HepG2 (cell line): ENCODE measurements at regions not wholly inside any gene's neighbourhood (a gene's known extent, or its start where the extent isn't known, plus 50 kb on each side); places are given as distances from the start of the nearest gene placed in this dataset.

ENCODE experiments used
- ATAC-seq: fragments of 200-7000 bp; cut with Tn5 transposase; 3 replicates; pipeline ENCODE4 v1.9.1; 2020; ENCODE audit warnings: mild to moderate bottlenecking, moderate library complexity
- BruUV-seq: library from RNA; stranded (reverse); fragments of 400-500 nt; replicated peaks from 2 replicates; lab custom pipeline; 2021; lab: Mats Ljungman, UMichigan
- CTCF ChIA-PET: fragments of 300-600 bp; formaldehyde crosslinking; extraction: SDS; loops from one replicate; lab custom pipeline; 2021; ENCODE audit warnings: low total read pairs, inconsistent platforms, low intra/inter-chr PET ratio; lab: Yijun Ruan, JAX
- POLR2A ChIA-PET: fragments of 350-600 bp; sonication (Branson Sonifier 250); formaldehyde crosslinking; loops from one replicate; lab custom pipeline; 2020; ENCODE audit warnings: antibody characterized with exemption, inconsistent platforms; lab: Yijun Ruan, JAX
- DNase-seq: peaks from one replicate; pipeline ENCODE4 v3.0.0-alpha.2; 2015; ENCODE audit warnings: low spot score
- FAIRE-seq: peaks from 3 replicates; lab custom pipeline; 2011; peaks lifted over from hg19 to GRCh38; lab: Jason Lieb, UNC
- H2AFZ ChIP-seq: one replicate; pipeline ENCODE4 v1.6.1; 2011; ENCODE audit warnings: low read length, inconsistent platforms
- H3K27ac ChIP-seq: fragments of 300-600 bp; 3 replicates; pipeline ENCODE4 v1.8.0; 2011; ENCODE audit warnings: mixed run types, mild to moderate bottlenecking, mixed read lengths, low read length, inconsistent platforms; ENCODE audit not compliant: insufficient read depth; ENCODE audit errors: extremely low read length
- H3K27me3 ChIP-seq, 2 experiments: fragments of 200-600 bp in 1 of 2; 2 replicates in 1 of 2; 3 replicates in 1 of 2; pipeline versions ENCODE4 v1.6.0 to v1.8.0; 2011; ENCODE audit warnings: low read length in 2 of 2, mild to moderate bottlenecking in 2 of 2, moderate library complexity in 2 of 2, inconsistent platforms in 1 of 2; ENCODE audit not compliant: insufficient read depth in 2 of 2, control insufficient read depth in 1 of 2
- H3K36me3 ChIP-seq, 2 experiments: fragments of 200-600 bp in 1 of 2; replicated peaks in 1 of 2; 2 replicates in 1 of 2; 3 replicates in 1 of 2; pipeline versions ENCODE4 v1.5.1 to v1.8.0; 2011; ENCODE audit warnings: low read length in 2 of 2, inconsistent platforms in 1 of 2; ENCODE audit not compliant: insufficient read depth in 2 of 2, control insufficient read depth in 1 of 2
- H3K4me1 ChIP-seq: 2 replicates; pipeline ENCODE4 v1.5.1; 2012; ENCODE audit warnings: low read length, inconsistent platforms; ENCODE audit not compliant: insufficient read depth
- H3K4me2 ChIP-seq: 2 replicates; pipeline ENCODE4 v1.6.0; 2011; ENCODE audit warnings: low read depth, low read length, inconsistent platforms
- H3K4me3 ChIP-seq, 3 experiments: fragments of 200-600 bp in 1 of 3; sonication (generic), shearing (Covaris generic) in 1 of 3; replicated peaks in 1 of 3; 2 replicates each; pipeline ENCODE4 v1.5.1; 2011 to 2016; ENCODE audit warnings: low read length in 3 of 3, inconsistent platforms in 2 of 3, low read depth in 2 of 3, mild to moderate bottlenecking in 2 of 3, control low read depth in 1 of 3, mixed read lengths in 1 of 3; ENCODE audit not compliant: insufficient read depth in 1 of 3
- H3K79me2 ChIP-seq: one replicate; pipeline ENCODE4 v1.6.1; 2011; ENCODE audit warnings: low read length, inconsistent platforms; ENCODE audit not compliant: insufficient read depth
- H3K9ac ChIP-seq: 2 replicates; pipeline ENCODE4 v1.6.0; 2011; ENCODE audit warnings: mild to moderate bottlenecking, low read depth, low read length, inconsistent platforms; ENCODE audit not compliant: insufficient read depth
- H3K9me3 ChIP-seq: 2 replicates; pipeline ENCODE4 v1.5.1; 2012; ENCODE audit warnings: mild to moderate bottlenecking, low read length
- H4K20me1 ChIP-seq: 2 replicates; pipeline ENCODE4 v1.6.0; 2011; ENCODE audit warnings: inconsistent platforms, mild to moderate bottlenecking, low read length, moderate library complexity; ENCODE audit not compliant: insufficient read depth
- DR1 ChIP-seq: sonication (generic); formaldehyde crosslinking; IDR thresholded peaks from 2 replicates; pipeline ENCODE4 v1.8.0; 2021; ENCODE audit warnings: mild to moderate bottlenecking, missing genetic modification reagents, inconsistent platforms
- GATA4 ChIP-seq: sonication (generic); IDR thresholded peaks from 2 replicates; pipeline ENCODE4 v1.6.1; 2016; ENCODE audit warnings: antibody characterized with exemption, low read depth, borderline replicate concordance
- GLI4 ChIP-seq: sonication (generic); formaldehyde crosslinking; IDR thresholded peaks from 2 replicates; pipeline ENCODE4 v1.5.1; 2020; ENCODE audit warnings: missing genetic modification reagents, mild to moderate bottlenecking, moderate library complexity, borderline replicate concordance
- HNRNPL ChIP-seq: fragments of 200-400 bp; formaldehyde crosslinking; IDR thresholded peaks from 2 replicates; pipeline ENCODE4 v1.6.1; 2017; ENCODE audit warnings: mild to moderate bottlenecking, low read depth, low read length
- KMT2B ChIP-seq: IDR thresholded peaks from 2 replicates; pipeline ENCODE4 v1.6.1; 2016; ENCODE audit warnings: missing genetic modification reagents, missing compliant biosample characterization
- SP2 ChIP-seq: sonication (generic); formaldehyde crosslinking; IDR thresholded peaks from 2 replicates; pipeline ENCODE4 v1.5.1; 2020; ENCODE audit warnings: mild to moderate bottlenecking, missing genetic modification reagents
- TCF12 ChIP-seq, 2 experiments: fragments of 450-650 bp in 1 of 2; sonication (generic) in 1 of 2; formaldehyde crosslinking in 1 of 2; IDR thresholded peaks; 2 replicates each; pipeline versions ENCODE4 v1.6.1 to v1.8.0; 2017 to 2022; ENCODE audit warnings: antibody characterized with exemption in 1 of 2, mild to moderate bottlenecking in 1 of 2, missing genetic modification reagents in 1 of 2, moderate library complexity in 1 of 2
- ZBTB1 ChIP-seq: sonication (generic); formaldehyde crosslinking; IDR thresholded peaks from 2 replicates; pipeline ENCODE4 v1.4.0; 2020; ENCODE audit warnings: missing genetic modification reagents, borderline replicate concordance
- ZNF343 ChIP-seq: sonication (generic); formaldehyde crosslinking; IDR thresholded peaks from 2 replicates; pipeline ENCODE4 v1.4.0; 2020; ENCODE audit warnings: mild to moderate bottlenecking, missing genetic modification reagents
- ZNF550 ChIP-seq: sonication (generic); formaldehyde crosslinking; IDR thresholded peaks from 2 replicates; pipeline ENCODE4 v1.4.0; 2020; ENCODE audit warnings: mild to moderate bottlenecking, missing genetic modification reagents, borderline replicate concordance
- ZNF776 ChIP-seq: sonication (generic); formaldehyde crosslinking; IDR thresholded peaks from 2 replicates; pipeline ENCODE4 v1.4.0; 2020; ENCODE audit warnings: mild to moderate bottlenecking, missing genetic modification reagents
- ZSCAN29 ChIP-seq: sonication (generic); formaldehyde crosslinking; conservative IDR thresholded peaks from 2 replicates; pipeline ENCODE4 v1.4.0; 2020; ENCODE audit warnings: mild to moderate bottlenecking, missing genetic modification reagents
- in situ Hi-C: cut with HindIII; loops from 2 replicates; pipeline ENCODE4 v1.10.0; 2017; ENCODE audit warnings: low pct_unique_long_range_greater_than_20kb; ENCODE audit not compliant: extremely low pct_ligation_motif_present
- intact Hi-C: fragments of 100-400 bp; cut with micrococcal nuclease; formaldehyde crosslinking; loops from one replicate; pipeline ENCODE4 v1.10.0; 2022; ENCODE audit not compliant: unreplicated experiment
- TF ChIP-seq, protein P1 (sequence below): sonication (generic); formaldehyde crosslinking; IDR thresholded peaks from 2 replicates; pipeline ENCODE4 v1.5.1; 2020; ENCODE audit warnings: mild to moderate bottlenecking, missing genetic modification reagents, moderate library complexity
- TF ChIP-seq, protein P2 (sequence below): sonication (generic); formaldehyde crosslinking; IDR thresholded peaks from 2 replicates; pipeline ENCODE4; 2020; ENCODE audit warnings: missing genetic modification reagents, mild to moderate bottlenecking, borderline replicate concordance

GRCh38 chr18:61064911-61065310 is 268.3 kb upstream of the CDH20 start:
- POLR2A ChIA-PET: no interaction called here
- H3K4me1 ChIP-seq: no peaks in the 10 kb centered on the region
- no TSS peak for BruUV-seq
- DNase-seq (no peak), FAIRE-seq (no peak), ATAC-seq (no peak)
- H3K79me2 ChIP-seq: no peaks in the 10 kb centered on the region
- no peak overlapping the region for H3K9ac ChIP-seq
- in situ Hi-C loops: no loop called here
- H3K4me2 ChIP-seq: no peak overlapping the region
- no peaks in the 10 kb centered on the region for H3K36me3 ChIP-seq
- TF ChIP-seq DR1 (CRISPR knock-in tag): no peak
- no peak for TF ChIP-seq ZNF550
- TF ChIP-seq ZNF343 (CRISPR knock-in tag): no peak
- TF ChIP-seq ZSCAN29 (CRISPR knock-in tag): no peak
- TF ChIP-seq TCF12 (IDR thresholded peaks at IDR 0.05): no peak
- TF ChIP-seq TCF12 (CRISPR knock-in tag; IDR thresholded peaks at IDR 0.05): no peak
- TF ChIP-seq GATA4: no peak
- no peak for TF ChIP-seq SP2
- TF ChIP-seq ZBTB1 (CRISPR knock-in tag): no peak
- no peak for TF ChIP-seq HNRNPL
- TF ChIP-seq, protein P1, sequence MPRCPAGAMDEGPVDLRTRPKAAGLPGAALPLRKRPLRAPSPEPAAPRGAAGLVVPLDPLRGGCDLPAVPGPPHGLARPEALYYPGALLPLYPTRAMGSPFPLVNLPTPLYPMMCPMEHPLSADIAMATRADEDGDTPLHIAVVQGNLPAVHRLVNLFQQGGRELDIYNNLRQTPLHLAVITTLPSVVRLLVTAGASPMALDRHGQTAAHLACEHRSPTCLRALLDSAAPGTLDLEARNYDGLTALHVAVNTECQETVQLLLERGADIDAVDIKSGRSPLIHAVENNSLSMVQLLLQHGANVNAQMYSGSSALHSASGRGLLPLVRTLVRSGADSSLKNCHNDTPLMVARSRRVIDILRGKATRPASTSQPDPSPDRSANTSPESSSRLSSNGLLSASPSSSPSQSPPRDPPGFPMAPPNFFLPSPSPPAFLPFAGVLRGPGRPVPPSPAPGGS (CRISPR knock-in tag): no peak
- no peak for TF ChIP-seq GLI4 (CRISPR knock-in tag)
- TF ChIP-seq, protein P2, sequence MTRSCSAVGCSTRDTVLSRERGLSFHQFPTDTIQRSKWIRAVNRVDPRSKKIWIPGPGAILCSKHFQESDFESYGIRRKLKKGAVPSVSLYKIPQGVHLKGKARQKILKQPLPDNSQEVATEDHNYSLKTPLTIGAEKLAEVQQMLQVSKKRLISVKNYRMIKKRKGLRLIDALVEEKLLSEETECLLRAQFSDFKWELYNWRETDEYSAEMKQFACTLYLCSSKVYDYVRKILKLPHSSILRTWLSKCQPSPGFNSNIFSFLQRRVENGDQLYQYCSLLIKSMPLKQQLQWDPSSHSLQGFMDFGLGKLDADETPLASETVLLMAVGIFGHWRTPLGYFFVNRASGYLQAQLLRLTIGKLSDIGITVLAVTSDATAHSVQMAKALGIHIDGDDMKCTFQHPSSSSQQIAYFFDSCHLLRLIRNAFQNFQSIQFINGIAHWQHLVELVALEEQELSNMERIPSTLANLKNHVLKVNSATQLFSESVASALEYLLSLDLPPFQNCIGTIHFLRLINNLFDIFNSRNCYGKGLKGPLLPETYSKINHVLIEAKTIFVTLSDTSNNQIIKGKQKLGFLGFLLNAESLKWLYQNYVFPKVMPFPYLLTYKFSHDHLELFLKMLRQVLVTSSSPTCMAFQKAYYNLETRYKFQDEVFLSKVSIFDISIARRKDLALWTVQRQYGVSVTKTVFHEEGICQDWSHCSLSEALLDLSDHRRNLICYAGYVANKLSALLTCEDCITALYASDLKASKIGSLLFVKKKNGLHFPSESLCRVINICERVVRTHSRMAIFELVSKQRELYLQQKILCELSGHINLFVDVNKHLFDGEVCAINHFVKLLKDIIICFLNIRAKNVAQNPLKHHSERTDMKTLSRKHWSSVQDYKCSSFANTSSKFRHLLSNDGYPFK (CRISPR knock-in tag): no peak
- no peak for TF ChIP-seq ZNF776 (CRISPR knock-in tag)
- no peak for TF ChIP-seq KMT2B
- no peak overlapping the region for H3K4me3 ChIP-seq
- no peaks in the 10 kb centered on the region for H3K27me3 ChIP-seq
- no peak overlapping the region for H3K27ac ChIP-seq
- no peaks in the 10 kb centered on the region for H3K9me3 ChIP-seq
- CTCF ChIA-PET: no interaction called here
- intact Hi-C loops: no loop called here
- no peaks in the 10 kb centered on the region for H4K20me1 ChIP-seq
- no peak overlapping the region for H2AFZ ChIP-seq
